ENCODE measurements at regions not wholly inside any gene's neighbourhood (a gene's known extent, or its start where the extent isn't known, plus 50 kb on each side); places are given as distances from the start of the nearest gene placed in this dataset.

DNA sequence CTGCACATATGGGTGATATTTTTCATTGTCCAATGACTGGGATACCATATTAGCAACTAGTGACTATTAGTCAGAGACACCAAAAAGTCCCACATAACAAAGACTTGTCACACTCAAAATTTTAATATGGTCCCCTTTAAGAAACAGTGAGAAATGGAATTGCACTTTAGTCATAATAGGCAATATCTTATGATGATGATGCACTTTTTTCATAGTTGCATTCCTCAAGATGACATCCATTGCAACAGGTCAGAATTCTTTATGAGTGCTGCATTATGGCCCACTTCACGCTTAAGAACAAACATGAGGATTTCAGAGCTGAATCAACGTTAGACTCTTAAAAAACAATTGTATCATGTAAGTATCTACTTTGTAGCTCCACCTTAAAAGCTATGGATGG is 608.4 kb upstream of the HTR2C start:
- Histone ChIP-seq H3K56ac (replicated peaks; ENCODE audit: insufficient read length, low read depth, low read length) (no peak overlapping the region), H2BK120ac (replicated peaks; ENCODE audit: low read depth, low read length) (no peak overlapping the region), H4K5ac (ENCODE audit: insufficient read length, low read depth, low read length) (no peak overlapping the region), H3K27ac (ENCODE audit: low read depth, low read length) (no peak overlapping the region), H3K23ac (ENCODE audit: insufficient read length) (no peak overlapping the region), H3K18ac (ENCODE audit: extremely low read depth, low read length) (no peak overlapping the region), H4K20me1 (replicated peaks in 1 of 2; ENCODE audit: control insufficient read depth in 1 of 2, insufficient read depth in 2 of 2, low read length in 2 of 2) (no peaks in the 10 kb centered on the region), H3K9me3 (ENCODE audit: insufficient read depth in 2 of 2, low read depth in 1 of 2, low read length in 1 of 2) (no peaks in the 10 kb centered on the region; a peak in 1 of 4 replicates), H2BK12ac (ENCODE audit: low read depth, low read length) (no peak overlapping the region), H4K8ac (ENCODE audit: extremely low read depth, insufficient read depth, low read length) (no peak overlapping the region), H2AFZ (ENCODE audit: low read length) (no peak overlapping the region), H3K4me3 (ENCODE audit: extremely low read depth in 1 of 4, insufficient read depth in 2 of 4, low read depth in 3 of 4, low read length in 4 of 4) (no peak overlapping the region), H3K4me2 (ENCODE audit: insufficient read depth in 1 of 2, low read depth in 2 of 2, low read length in 2 of 2) (no peak overlapping the region; a peak in 1 of 4 replicates), H2BK20ac (ENCODE audit: low read length) (no peak overlapping the region), H2BK15ac (ENCODE audit: low read length) (no peak overlapping the region), H3K4me1 (replicated peaks in 1 of 4; ENCODE audit: control insufficient read depth in 3 of 4, insufficient read depth in 4 of 4, low read length in 3 of 4) (peaks cover 0 to 7% (median 5%) of the 10 kb centered on the region in 4 experiments; a peak in 4 of 7 replicates), H3K14ac (ENCODE audit: insufficient read length) (no peak overlapping the region), H3K4ac (replicated peaks; ENCODE audit: insufficient read length, low read depth, low read length) (no peak overlapping the region), H2BK5ac (ENCODE audit: low read depth, low read length) (no peak overlapping the region), H4K91ac (replicated peaks; ENCODE audit: insufficient read length, low read length) (no peak overlapping the region), H3K27me3 (replicated peaks in 1 of 4; ENCODE audit: control insufficient read depth in 3 of 4, extremely low read depth in 1 of 4, insufficient read depth in 3 of 4, low read length in 3 of 4) (no peaks in the 10 kb centered on the region), H3K36me3 (ENCODE audit: control insufficient read depth in 2 of 4, insufficient read depth in 4 of 4, low read length in 3 of 4) (peaks cover 0 to 38% (median 8%) of the 10 kb centered on the region in 4 experiments; a peak in 4 of 8 replicates), H3K79me2 (ENCODE audit: control insufficient read depth in 1 of 2, insufficient read depth in 2 of 2, low read length in 2 of 2) (peaks cover 0 to 22% of the 10 kb centered on the region in 2 experiments; a peak in 1 of 4 replicates), H2AK5ac (ENCODE audit: low read depth, low read length) (no peak overlapping the region), H3K23me2 (ENCODE audit: low read depth, low read length) (no peaks in the 10 kb centered on the region), H3K9ac (replicated peaks in 1 of 4; ENCODE audit: extremely low read depth in 1 of 4, low read depth in 3 of 4, low read length in 3 of 4) (no peak overlapping the region), H3K79me1 (ENCODE audit: low read depth, low read length) (no peaks in the 10 kb centered on the region)
- WGBS, 2 experiments (ENCODE audit: extremely low coverage in 1 of 2, insufficient coverage in 1 of 2, insufficient read length in 1 of 2, insufficient replicate concordance in 2 of 2, low coverage in 1 of 2, low lambda C conversion rate in 2 of 2, missing lambda C conversion rate in 1 of 2): 69% methylated on average over 2 of the region's 2 CpGs; no CpG with 5 or more reads in 1 of the 2 experiments
- ChIA-PET CTCF (ENCODE audit: partially characterized antibody) (no interaction called here), POLR2A (ENCODE audit: partially characterized antibody) (interaction anchor here (1.2 to 2.0 kb wide), 2 partner anchors 12 to 25 kb away, joined by 3 to 6 read pairs; no protein-coding TSS in a partner anchor)
- FAIRE-seq: no peak
- DNase-seq (ENCODE audit: low read depth in 1 of 2, low spot score in 2 of 2): no peak
- TF ChIP-seq RBBP5 (IDR thresholded peaks at IDR 0.05; ENCODE audit: borderline replicate concordance, low read depth, low read length) (no peak), YY1 (IDR thresholded peaks at IDR 0.05; ENCODE audit: low read depth, low read length) (no peak)
